ENCODE measurements at regions not wholly inside any gene's neighbourhood (a gene's known extent, or its start where the extent isn't known, plus 50 kb on each side); places are given as distances from the start of the nearest gene placed in this dataset.

GRCh38 chr12:97300891-97301290, 161.7 kb upstream of the RMST start:
- ChIA-PET POLR2A (no interaction called here), CTCF (no interaction called here)
- Histone ChIP-seq H3K4me3 (replicated peaks in 1 of 3; ENCODE audit: insufficient read depth in 1 of 3, low read depth in 1 of 3, low read length in 3 of 3) (no peak overlapping the region), H3K27me3 (ENCODE audit: control insufficient read depth in 2 of 2, insufficient read depth in 2 of 2, low read length in 2 of 2) (no peaks in the 10 kb centered on the region), H3K27ac (ENCODE audit: insufficient read depth, low read depth, low read length) (no peak overlapping the region), H3K9me1 (replicated peaks; ENCODE audit: control insufficient read depth, extremely low read depth, insufficient read depth, low read length) (no peaks in the 10 kb centered on the region), H3K9ac (replicated peaks; ENCODE audit: extremely low read depth, insufficient read depth, low read length) (no peak overlapping the region), H3K36me3 (ENCODE audit: control insufficient read depth in 2 of 2, extremely low read depth in 1 of 2, insufficient read depth in 2 of 2, low read length in 2 of 2) (no peaks in the 10 kb centered on the region), H4K20me1 (replicated peaks; ENCODE audit: control insufficient read depth, extremely low read depth, insufficient read depth, low read length) (no peaks in the 10 kb centered on the region), H2AFZ (ENCODE audit: low read depth, low read length) (no peak overlapping the region), H3K4me2 (ENCODE audit: insufficient read depth, low read length) (no peak overlapping the region), H3K4me1 (ENCODE audit: control insufficient read depth, extremely low read depth, insufficient read depth, low read length) (no peaks in the 10 kb centered on the region), H3K9me3 (replicated peaks; ENCODE audit: control insufficient read depth, insufficient read depth, low read length) (no peaks in the 10 kb centered on the region), H3K79me2 (ENCODE audit: control insufficient read depth, insufficient read depth, low read length) (no peaks in the 10 kb centered on the region)
- no peak for FAIRE-seq
- no TSS peak for BruUV-seq (replicated peaks)
- no peak for DNase-seq (ENCODE audit: low read depth, low spot score)
- intact Hi-C loops (cut with micrococcal nuclease) (no loop called here), dilution Hi-C loops (cut with MboI; ENCODE audit: extremely low pct_ligation_motif_present, low sequenced_read_pairs) (no loop called here)
- TF ChIP-seq MYC (IDR thresholded peaks at IDR 0.05; ENCODE audit: low read depth, low read length) (no peak), FOS (IDR thresholded peaks at IDR 0.05; ENCODE audit: borderline replicate concordance, insufficient read depth, low read length) (peak; percentile 5), POLR2A (IDR thresholded peaks at IDR 0.05; ENCODE audit: low read depth, low read length) (no peak), CTCF (IDR thresholded peaks at IDR 0.05; ENCODE audit: extremely low read depth in 1 of 2, insufficient read depth in 1 of 2, low read depth in 1 of 2, low read length in 2 of 2) (no peak)

DNA sequence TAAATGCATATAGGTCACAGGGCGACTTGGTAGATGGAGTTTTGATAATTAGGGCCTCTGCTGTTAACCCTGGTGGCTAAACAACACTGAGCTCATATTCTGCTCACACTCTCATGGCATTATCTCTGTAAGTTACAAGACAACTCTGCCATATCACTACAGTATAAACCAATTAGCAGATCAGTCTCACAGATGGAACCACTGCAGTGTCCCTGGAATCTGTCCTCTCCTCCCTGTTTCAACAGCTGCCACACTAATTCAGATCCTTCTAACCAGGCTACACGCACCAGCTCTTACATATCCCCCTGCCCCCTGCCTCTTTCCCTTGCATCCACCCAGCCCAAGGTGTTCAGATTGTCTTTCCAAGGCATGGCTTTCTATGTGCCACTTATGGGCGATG, 161.0 kb upstream of the RMST start:
- POLR2A ChIA-PET: no interaction called here
- Histone ChIP-seq H3K4me1 (ENCODE audit: control insufficient read depth, extremely low read depth, insufficient read depth, low read length) (no peaks in the 10 kb centered on the region), H2AFZ (ENCODE audit: low read depth, low read length) (no peak overlapping the region), H3K4me3 (replicated peaks in 1 of 3; ENCODE audit: insufficient read depth in 1 of 3, low read depth in 1 of 3, low read length in 3 of 3) (no peak overlapping the region), H3K9me3 (replicated peaks; ENCODE audit: control insufficient read depth, insufficient read depth, low read length) (no peaks in the 10 kb centered on the region), H3K27ac (ENCODE audit: insufficient read depth, low read depth, low read length) (no peak overlapping the region), H3K79me2 (ENCODE audit: control insufficient read depth, insufficient read depth, low read length) (no peaks in the 10 kb centered on the region), H3K4me2 (ENCODE audit: insufficient read depth, low read length) (no peak overlapping the region), H4K20me1 (replicated peaks; ENCODE audit: control insufficient read depth, extremely low read depth, insufficient read depth, low read length) (no peaks in the 10 kb centered on the region), H3K36me3 (ENCODE audit: control insufficient read depth in 2 of 2, extremely low read depth in 1 of 2, insufficient read depth in 2 of 2, low read length in 2 of 2) (no peaks in the 10 kb centered on the region), H3K9me1 (replicated peaks; ENCODE audit: control insufficient read depth, extremely low read depth, insufficient read depth, low read length) (no peaks in the 10 kb centered on the region), H3K27me3 (ENCODE audit: control insufficient read depth in 2 of 2, insufficient read depth in 2 of 2, low read length in 2 of 2) (no peaks in the 10 kb centered on the region), H3K9ac (replicated peaks; ENCODE audit: extremely low read depth, insufficient read depth, low read length) (no peak overlapping the region)
- intact Hi-C loops (cut with micrococcal nuclease) (no loop called here), dilution Hi-C loops (cut with MboI; ENCODE audit: extremely low pct_ligation_motif_present, low sequenced_read_pairs) (no loop called here)
- no peak for TF ChIP-seq FOS (IDR thresholded peaks at IDR 0.05; ENCODE audit: borderline replicate concordance, insufficient read depth, low read length)
- no peak for TF ChIP-seq MYC (IDR thresholded peaks at IDR 0.05; ENCODE audit: low read depth, low read length)
- no peak for TF ChIP-seq POLR2AphosphoS5 (IDR thresholded peaks at IDR 0.05; ENCODE audit: insufficient read depth, low read depth, low read length)
- no peak for TF ChIP-seq POLR2A (IDR thresholded peaks at IDR 0.05; ENCODE audit: low read depth, low read length)
- no peak for TF ChIP-seq MAX (IDR thresholded peaks at IDR 0.05; ENCODE audit: insufficient read depth, insufficient read length)
- no peak for TF ChIP-seq CTCF (IDR thresholded peaks at IDR 0.05; ENCODE audit: extremely low read depth in 1 of 2, insufficient read depth in 1 of 2, low read depth in 1 of 2, low read length in 2 of 2)
- TF ChIP-seq EZH2 (IDR thresholded peaks at IDR 0.05; ENCODE audit: borderline replicate concordance, low read depth, low read length, severe bottlenecking): no peak
- no peak for TF ChIP-seq GATA2 (IDR thresholded peaks at IDR 0.05; ENCODE audit: insufficient read depth, insufficient read length, low read depth, low read length)
- no peak for TF ChIP-seq JUN (IDR thresholded peaks at IDR 0.05; ENCODE audit: borderline replicate concordance, insufficient read depth, insufficient read length, low read depth)
- FAIRE-seq (no peak), DNase-seq (ENCODE audit: low read depth, low spot score) (no peak)
- CTCF ChIA-PET: no interaction called here
- BruUV-seq (replicated peaks): no TSS peak
